ENCODE measurements at regions not wholly inside any gene's neighbourhood (a gene's known extent, or its start where the extent isn't known, plus 50 kb on each side); places are given as distances from the start of the nearest gene placed in this dataset.

DNA sequence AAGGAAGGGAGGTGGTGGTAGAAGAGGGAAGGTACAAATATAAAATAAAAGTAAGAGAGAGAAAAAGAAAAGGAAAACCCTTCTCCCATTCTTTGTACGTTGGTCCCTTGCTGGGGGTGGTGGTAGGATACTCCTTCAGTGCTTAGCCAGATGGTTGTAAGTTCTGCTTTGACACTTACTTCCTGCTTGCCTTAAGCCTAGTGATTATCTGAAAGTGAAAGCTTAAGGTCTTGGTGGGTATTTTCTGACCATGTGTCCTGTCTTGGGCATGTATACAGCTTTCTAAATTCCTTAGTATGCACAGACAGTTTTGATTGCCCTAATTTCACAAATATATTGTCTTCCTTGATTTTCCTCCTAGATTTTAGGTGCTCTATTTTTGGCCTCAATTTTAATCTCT is 314.8 kb downstream of the PCDH17 start:
- no peak for DNase-seq (ENCODE audit: low spot score)
- peaks cover under 1% of the 10 kb centered on the region for H3K36me3 Mint-ChIP-seq (ENCODE audit: low read depth, unreplicated experiment)
- H3K27ac Mint-ChIP-seq (ENCODE audit: unreplicated experiment): no peak overlapping the region
- peaks cover 7% of the 10 kb centered on the region for H3K4me1 Mint-ChIP-seq (ENCODE audit: unreplicated experiment)
- TF ChIP-seq CTCF (IDR thresholded peaks at IDR 0.05; ENCODE audit: unreplicated experiment): no peak
- peaks cover 4% of the 10 kb centered on the region for H3K9me3 Mint-ChIP-seq (ENCODE audit: unreplicated experiment)
- H3K27me3 Mint-ChIP-seq (ENCODE audit: unreplicated experiment): no peaks in the 10 kb centered on the region
- no peak overlapping the region for H3K4me3 Mint-ChIP-seq (ENCODE audit: unreplicated experiment)

GRCh38 chr13:57948884-57949283 is 317.3 kb downstream of the PCDH17 start:
- no peak for TF ChIP-seq CTCF (IDR thresholded peaks at IDR 0.05; ENCODE audit: unreplicated experiment)
- Mint-ChIP-seq H3K27me3 (ENCODE audit: unreplicated experiment) (peaks cover 2% of the 10 kb centered on the region), H3K27ac (ENCODE audit: unreplicated experiment) (no peak overlapping the region), H3K36me3 (ENCODE audit: low read depth, unreplicated experiment) (peaks cover 6% of the 10 kb centered on the region), H3K4me3 (ENCODE audit: unreplicated experiment) (no peak overlapping the region), H3K9me3 (ENCODE audit: unreplicated experiment) (peaks cover 12% of the 10 kb centered on the region), H3K4me1 (ENCODE audit: unreplicated experiment) (peaks cover 7% of the 10 kb centered on the region)
- DNase-seq (ENCODE audit: low spot score): no peak

DNA sequence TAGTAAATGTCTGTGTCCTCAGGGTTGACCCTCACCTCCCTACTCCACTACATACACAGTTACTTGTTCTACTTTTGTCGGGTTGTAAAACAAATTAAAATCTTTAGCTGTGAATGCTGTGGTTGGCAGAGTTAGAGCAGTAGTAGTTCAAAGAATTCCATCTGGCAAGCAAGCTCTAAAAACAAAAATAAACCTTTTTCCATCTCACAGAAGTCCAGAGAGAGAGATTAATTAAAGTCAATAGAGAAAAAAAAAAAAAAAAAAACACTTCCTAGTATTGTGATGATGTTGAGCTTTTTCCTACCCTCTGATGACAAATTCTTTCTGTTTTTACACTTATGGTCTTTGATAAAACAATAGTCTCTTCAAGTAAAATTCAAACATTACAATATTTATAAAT is 338.4 kb downstream of the PCDH17 start:
- H3K4me1 Mint-ChIP-seq (ENCODE audit: unreplicated experiment): peaks cover 10% of the 10 kb centered on the region
- H3K27me3 Mint-ChIP-seq (ENCODE audit: unreplicated experiment): no peaks in the 10 kb centered on the region
- no peak for DNase-seq (ENCODE audit: low spot score)
- H3K36me3 Mint-ChIP-seq (ENCODE audit: low read depth, unreplicated experiment): peaks cover 16% of the 10 kb centered on the region
- peak overlapping the region; percentile 62 for H3K27ac Mint-ChIP-seq (ENCODE audit: unreplicated experiment)
- TF ChIP-seq CTCF (IDR thresholded peaks at IDR 0.05; ENCODE audit: unreplicated experiment): no peak
- peaks cover 9% of the 10 kb centered on the region for H3K9me3 Mint-ChIP-seq (ENCODE audit: unreplicated experiment)
- no peak overlapping the region for H3K4me3 Mint-ChIP-seq (ENCODE audit: unreplicated experiment)

DNA sequence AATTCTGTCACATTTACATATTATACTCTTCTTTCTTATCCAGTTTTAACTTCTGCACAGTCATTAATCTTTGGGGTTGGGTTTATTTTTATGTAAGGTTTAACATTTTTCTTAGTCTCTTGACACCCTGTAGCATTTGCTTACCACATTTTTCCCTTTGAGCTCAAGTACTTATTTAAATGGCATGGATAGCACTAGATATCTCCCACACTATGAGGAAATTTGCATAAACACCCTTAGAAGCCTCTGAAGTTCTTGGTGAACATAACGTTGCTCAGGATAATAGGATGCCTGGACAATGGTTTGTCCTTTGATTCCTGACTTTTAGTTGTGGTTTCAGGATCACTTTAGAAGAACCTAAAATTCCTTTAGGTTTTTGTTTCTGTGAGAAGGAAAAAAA is 338.9 kb downstream of the PCDH17 start:
- TF ChIP-seq CTCF (IDR thresholded peaks at IDR 0.05; ENCODE audit: unreplicated experiment): no peak
- peaks cover 10% of the 10 kb centered on the region for H3K4me1 Mint-ChIP-seq (ENCODE audit: unreplicated experiment)
- H3K27me3 Mint-ChIP-seq (ENCODE audit: unreplicated experiment): no peaks in the 10 kb centered on the region
- H3K9me3 Mint-ChIP-seq (ENCODE audit: unreplicated experiment): peaks cover 9% of the 10 kb centered on the region
- DNase-seq (ENCODE audit: low spot score): no peak
- H3K27ac Mint-ChIP-seq (ENCODE audit: unreplicated experiment): no peak overlapping the region
- no peak overlapping the region for H3K4me3 Mint-ChIP-seq (ENCODE audit: unreplicated experiment)
- peaks cover 16% of the 10 kb centered on the region for H3K36me3 Mint-ChIP-seq (ENCODE audit: low read depth, unreplicated experiment)

DNA sequence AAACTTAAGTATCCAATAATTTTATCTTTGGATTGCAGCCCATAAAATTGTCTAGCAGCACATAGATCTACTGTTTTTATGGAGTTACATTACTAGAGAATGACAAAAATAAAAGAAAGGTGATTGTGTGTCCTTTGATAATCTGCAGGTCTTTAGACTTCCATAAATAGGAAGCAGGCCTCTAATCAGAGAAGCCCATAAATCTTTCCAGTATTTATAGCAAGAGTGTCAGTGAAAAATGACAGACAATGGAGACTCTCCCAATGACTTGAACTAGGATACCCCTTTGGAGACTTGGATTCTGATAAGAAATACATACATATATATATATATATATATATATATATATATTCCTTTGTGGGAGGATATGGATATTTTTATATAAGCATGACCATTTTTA is 351.2 kb downstream of the PCDH17 start:
- no peaks in the 10 kb centered on the region for H3K27me3 Mint-ChIP-seq (ENCODE audit: unreplicated experiment)
- H3K4me1 Mint-ChIP-seq (ENCODE audit: unreplicated experiment): no peaks in the 10 kb centered on the region
- H3K36me3 Mint-ChIP-seq (ENCODE audit: low read depth, unreplicated experiment): no peaks in the 10 kb centered on the region
- no peak overlapping the region for H3K27ac Mint-ChIP-seq (ENCODE audit: unreplicated experiment)
- H3K4me3 Mint-ChIP-seq (ENCODE audit: unreplicated experiment): no peak overlapping the region
- TF ChIP-seq CTCF (IDR thresholded peaks at IDR 0.05; ENCODE audit: unreplicated experiment): no peak
- no peak for DNase-seq (ENCODE audit: low spot score)
- H3K9me3 Mint-ChIP-seq (ENCODE audit: unreplicated experiment): no peaks in the 10 kb centered on the region

Measured in endothelial cell (in vitro differentiated cells).